ENCODE measurements at regions not wholly inside any gene's neighbourhood (a gene's known extent, or its start where the extent isn't known, plus 50 kb on each side); places are given as distances from the start of the nearest gene placed in this dataset.

DNA sequence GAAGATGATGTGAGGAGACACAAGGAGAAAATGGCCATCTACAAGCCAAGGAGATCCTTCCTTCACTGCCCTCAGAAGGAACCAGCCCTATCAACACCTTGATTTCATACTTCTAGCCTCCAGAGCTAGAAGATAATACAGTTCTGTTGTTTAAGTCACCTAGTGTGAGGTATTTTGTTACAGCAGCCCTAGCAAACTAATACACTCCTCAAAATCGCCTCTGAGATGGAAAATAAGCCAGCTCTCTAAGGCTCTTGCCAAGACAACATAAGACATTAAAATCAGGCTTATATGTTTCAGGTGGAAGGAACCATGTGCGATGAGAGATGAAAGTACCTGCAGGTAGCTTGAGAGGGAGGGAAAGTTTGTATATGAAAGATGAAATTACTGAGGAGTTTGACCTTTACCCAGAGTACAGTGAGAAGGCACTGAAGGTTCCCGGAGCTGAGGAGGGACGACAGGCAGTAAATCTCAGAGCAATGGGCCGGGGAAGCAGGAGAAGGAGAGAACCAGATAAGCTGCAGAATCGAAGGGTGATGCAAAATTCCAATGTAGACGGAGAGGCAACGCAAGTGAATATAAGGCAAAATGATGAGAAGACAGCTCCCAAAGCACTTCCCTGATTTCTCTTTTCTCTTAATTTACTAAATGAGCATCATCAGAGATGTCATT lies 84.7 kb downstream of the HHIPL2 start:
- Histone ChIP-seq H2BK5ac (ENCODE audit: insufficient read length, low read length) (no peak overlapping the region), H3K27me3 (ENCODE audit: insufficient read depth, low read length) (no peaks in the 10 kb centered on the region; the same call in 1 of the 2 replicates), H3K14ac (ENCODE audit: insufficient read depth, low read length) (no peak overlapping the region), H3K9me3 (ENCODE audit: control insufficient read depth, low read depth, low read length) (no peaks in the 10 kb centered on the region), H2BK120ac (ENCODE audit: low read depth, low read length, poor library complexity, severe bottlenecking) (no peak overlapping the region), H3K23ac (ENCODE audit: insufficient read length, low read depth, low read length) (no peak overlapping the region), H3K56ac (ENCODE audit: insufficient read length, low read depth, low read length) (no peak overlapping the region), H3K9ac (ENCODE audit: extremely low read depth, insufficient read length, low read length) (no peak overlapping the region), H3K23me2 (ENCODE audit: insufficient read length, low read depth, low read length, poor library complexity, severe bottlenecking) (no peaks in the 10 kb centered on the region), H4K91ac (ENCODE audit: insufficient read length, low read depth, low read length) (no peak overlapping the region), H2BK20ac (ENCODE audit: low read depth, low read length, poor library complexity, severe bottlenecking) (no peak overlapping the region), H3K18ac (ENCODE audit: insufficient read length, low read depth, low read length) (no peak overlapping the region), H3K4me1 (ENCODE audit: insufficient read depth, low read length) (no peaks in the 10 kb centered on the region), H2BK15ac (ENCODE audit: low read depth, low read length) (no peak overlapping the region), H3K79me1 (ENCODE audit: insufficient read depth, low read depth, low read length, poor library complexity, severe bottlenecking) (no peaks in the 10 kb centered on the region), H4K8ac (replicated peaks; ENCODE audit: insufficient read length, low read depth, low read length) (no peak overlapping the region), H3K79me2 (ENCODE audit: insufficient read depth, low read length) (no peaks in the 10 kb centered on the region), H2BK12ac (ENCODE audit: insufficient read length, low read depth, low read length) (no peak overlapping the region), H4K20me1 (ENCODE audit: control insufficient read depth, insufficient read depth, insufficient read length) (no peaks in the 10 kb centered on the region), H3K27ac (ENCODE audit: insufficient read length, low read depth, low read length) (no peak overlapping the region), H4K5ac (ENCODE audit: insufficient read length, low read depth, low read length) (no peak overlapping the region), H2AFZ (ENCODE audit: low read length) (no peak overlapping the region), H2AK5ac (ENCODE audit: insufficient read length, low read length) (no peak overlapping the region), H3T11ph (ENCODE audit: low read length) (no peak overlapping the region), H3K4ac (ENCODE audit: low read depth, low read length) (no peak overlapping the region), H3K4me2 (ENCODE audit: insufficient read depth, insufficient read length, low read length) (no peak overlapping the region)
- peaks cover 3 to 7% of the 10 kb centered on the region in 2 experiments; a peak in 3 of 4 replicates for H3K4me1 Mint-ChIP-seq
- H3K9me3 Mint-ChIP-seq = peaks cover 9 to 11% of the 10 kb centered on the region in 2 experiments
- peaks cover 0 to 7% (median 6%) of the 10 kb centered on the region in 3 experiments; a peak in 3 of 7 replicates for H3K36me3 Mint-ChIP-seq (ENCODE audit: insufficient read depth in 1 of 3, low read depth in 3 of 3)
- H3K27me3 Mint-ChIP-seq (ENCODE audit: low read depth) = peaks cover 13% of the 10 kb centered on the region
- WGBS (ENCODE audit: extremely low coverage, insufficient read length, low lambda C conversion rate) = no CpG with 5 or more reads among the region's 8 CpGs
- no peak for DNase-seq
- TF ChIP-seq, protein P1, sequence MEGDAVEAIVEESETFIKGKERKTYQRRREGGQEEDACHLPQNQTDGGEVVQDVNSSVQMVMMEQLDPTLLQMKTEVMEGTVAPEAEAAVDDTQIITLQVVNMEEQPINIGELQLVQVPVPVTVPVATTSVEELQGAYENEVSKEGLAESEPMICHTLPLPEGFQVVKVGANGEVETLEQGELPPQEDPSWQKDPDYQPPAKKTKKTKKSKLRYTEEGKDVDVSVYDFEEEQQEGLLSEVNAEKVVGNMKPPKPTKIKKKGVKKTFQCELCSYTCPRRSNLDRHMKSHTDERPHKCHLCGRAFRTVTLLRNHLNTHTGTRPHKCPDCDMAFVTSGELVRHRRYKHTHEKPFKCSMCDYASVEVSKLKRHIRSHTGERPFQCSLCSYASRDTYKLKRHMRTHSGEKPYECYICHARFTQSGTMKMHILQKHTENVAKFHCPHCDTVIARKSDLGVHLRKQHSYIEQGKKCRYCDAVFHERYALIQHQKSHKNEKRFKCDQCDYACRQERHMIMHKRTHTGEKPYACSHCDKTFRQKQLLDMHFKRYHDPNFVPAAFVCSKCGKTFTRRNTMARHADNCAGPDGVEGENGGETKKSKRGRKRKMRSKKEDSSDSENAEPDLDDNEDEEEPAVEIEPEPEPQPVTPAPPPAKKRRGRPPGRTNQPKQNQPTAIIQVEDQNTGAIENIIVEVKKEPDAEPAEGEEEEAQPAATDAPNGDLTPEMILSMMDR (conservative IDR thresholded peaks at IDR 0.05) = no peak
- no peak overlapping the region for H3K27ac Mint-ChIP-seq
- H3K4me3 Mint-ChIP-seq = no peak overlapping the region
